Neural cell (in vitro differentiated cells): ENCODE measurements at regions not wholly inside any gene's neighbourhood (a gene's known extent, or its start where the extent isn't known, plus 50 kb on each side); places are given as distances from the start of the nearest gene placed in this dataset.

Source experiments
- H2AFZ ChIP-seq: fragments of 200-600, 300-800 bp; sonication (generic), shearing (Covaris generic); 2 replicates; pipeline ENCODE4 v1.6.0; 2014; ENCODE audit warnings: low read depth, mild to moderate bottlenecking, antibody characterized with exemption, low read length, moderate library complexity
- H3F3A ChIP-seq: fragments of 200-600 bp; shearing (Covaris generic); 2 replicates; pipeline ENCODE4 v1.6.1; 2016; ENCODE audit warnings: mild to moderate bottlenecking, moderate library complexity, mixed read lengths, antibody characterized with exemption, low read length; ENCODE audit not compliant: insufficient read depth, poor library complexity, severe bottlenecking
- H3K27ac ChIP-seq: fragments of 200-600, 300-800 bp; sonication (generic), shearing (Covaris generic); 2 replicates; pipeline ENCODE4 v1.5.1; 2014; ENCODE audit warnings: mild to moderate bottlenecking, low read length, moderate library complexity
- H3K27me3 ChIP-seq: fragments of 300-800, 200-600 bp; sonication (generic), shearing (Covaris generic); 2 replicates; pipeline ENCODE4 v1.6.0; 2014; ENCODE audit warnings: mild to moderate bottlenecking, low read depth, low read length, moderate library complexity; ENCODE audit not compliant: insufficient read depth
- H3K36me3 ChIP-seq: fragments of 300-800, 200-600 bp; sonication (generic), shearing (Covaris generic); 2 replicates; pipeline ENCODE4 v1.5.1; 2014; ENCODE audit warnings: mild to moderate bottlenecking, antibody characterized with exemption, low read length, moderate library complexity; ENCODE audit not compliant: insufficient read depth
- H3K4me2 ChIP-seq: fragments of 300-800, 200-600 bp; sonication (generic), shearing (Covaris generic); 2 replicates; pipeline ENCODE4 v1.6.0; 2014; ENCODE audit warnings: mild to moderate bottlenecking, low read length
- H3K4me3 ChIP-seq: fragments of 300-800, 200-600 bp; sonication (generic), shearing (Covaris generic); 2 replicates; pipeline ENCODE4 v1.5.1; 2014; ENCODE audit warnings: mild to moderate bottlenecking, low read length, moderate library complexity
- H3K79me2 ChIP-seq: fragments of 200-600 bp; shearing (Covaris generic); replicated peaks from 2 replicates; pipeline ENCODE4 v1.6.0; 2014; ENCODE audit warnings: mild to moderate bottlenecking, low read length, moderate library complexity; ENCODE audit not compliant: insufficient read depth
- H3K9ac ChIP-seq: fragments of 300-800, 200-600 bp; sonication (generic), shearing (Covaris generic); 2 replicates; pipeline ENCODE4 v1.6.1; 2016; ENCODE audit warnings: mild to moderate bottlenecking, low read length, mixed read lengths
- H3K9me2 ChIP-seq: fragments of 200-600 bp; shearing (Covaris generic); 2 replicates; pipeline ENCODE4 v1.6.1; 2016; ENCODE audit warnings: mild to moderate bottlenecking, low read length, mixed read lengths; ENCODE audit not compliant: insufficient read depth
- H3K9me3 ChIP-seq: fragments of 200-600, 300-800 bp; sonication (generic), shearing (Covaris generic); 2 replicates; pipeline ENCODE4 v1.6.1; 2016; ENCODE audit warnings: mild to moderate bottlenecking, mixed run types, low read length, moderate library complexity, mixed read lengths
- H4K20me1 ChIP-seq: fragments of 200-600 bp; shearing (Covaris generic); 2 replicates; pipeline ENCODE4 v1.6.1; 2016; ENCODE audit warnings: mild to moderate bottlenecking, mixed run types; ENCODE audit not compliant: insufficient read depth
- EP300 ChIP-seq: fragments of 450-650 bp; conservative IDR thresholded peaks from 2 replicates; pipeline ENCODE4 v1.6.1; 2014; ENCODE audit warnings: antibody characterized with exemption, mild to moderate bottlenecking, moderate library complexity; ENCODE audit not compliant: poor library complexity, severe bottlenecking
- EZH2 ChIP-seq: fragments of 200-600, 300-800 bp; shearing (Covaris generic), sonication (generic); IDR thresholded peaks from 2 replicates; pipeline ENCODE4 v1.6.1; 2014; ENCODE audit warnings: antibody characterized with exemption, low read length, borderline replicate concordance, mild to moderate bottlenecking; ENCODE audit not compliant: insufficient read depth, poor library complexity, severe bottlenecking
- MXI1 ChIP-seq: fragments of 450-650 bp; conservative IDR thresholded peaks from 2 replicates; pipeline ENCODE4 v1.6.1; 2014; ENCODE audit warnings: antibody characterized with exemption, mild to moderate bottlenecking; ENCODE audit not compliant: poor library complexity, severe bottlenecking
- POLR2AphosphoS5 ChIP-seq: IDR thresholded peaks from 2 replicates; pipeline ENCODE4 v1.6.1; 2012
- RAD21 ChIP-seq: fragments of 450-650 bp; conservative IDR thresholded peaks from 2 replicates; pipeline ENCODE4 v1.6.1; 2014; ENCODE audit warnings: antibody characterized with exemption, mild to moderate bottlenecking, moderate library complexity
- REST ChIP-seq: IDR thresholded peaks from 2 replicates; pipeline ENCODE4 v1.6.1; 2012; ENCODE audit warnings: borderline replicate concordance
- SMC3 ChIP-seq: fragments of 450-650 bp; conservative IDR thresholded peaks from 2 replicates; pipeline ENCODE4 v1.6.1; 2014; ENCODE audit warnings: antibody characterized with exemption, mild to moderate bottlenecking, moderate library complexity; ENCODE audit not compliant: poor library complexity
- TAF1 ChIP-seq: IDR thresholded peaks from 2 replicates; pipeline ENCODE4 v1.6.1; 2012; ENCODE audit warnings: low read depth
- TF ChIP-seq, protein P1 (sequence below): fragments of 450-650 bp; IDR thresholded peaks from 2 replicates; pipeline ENCODE4 v1.5.1; 2014; ENCODE audit warnings: antibody characterized with exemption, mild to moderate bottlenecking, moderate library complexity; ENCODE audit not compliant: poor library complexity, severe bottlenecking

DNA sequence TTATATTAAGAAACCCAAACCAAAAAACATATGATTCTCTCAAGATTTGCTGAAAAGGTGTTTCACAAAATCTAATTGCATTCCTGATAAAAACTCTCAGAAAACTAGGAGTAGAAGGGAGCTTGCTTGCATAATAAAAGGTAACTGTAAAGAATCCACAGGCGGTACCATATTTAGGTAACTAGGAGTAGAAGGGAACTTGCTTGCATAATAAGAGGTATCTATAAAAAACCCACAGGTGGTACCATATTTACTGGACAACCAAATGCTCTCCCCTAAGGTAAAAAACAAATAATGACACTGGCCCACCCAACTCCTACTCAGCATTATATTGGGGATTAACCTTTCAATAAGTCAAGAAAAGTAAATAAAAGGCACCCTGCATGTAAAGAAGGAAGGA lies 57.5 kb upstream of the FCN1 start:
- H3K9me2 ChIP-seq = no peaks in the 10 kb centered on the region
- H2AFZ ChIP-seq = no peak overlapping the region
- H3K79me2 ChIP-seq = no peaks in the 10 kb centered on the region
- H3K9ac ChIP-seq = no peak overlapping the region
- H3K27me3 ChIP-seq = no peaks in the 10 kb centered on the region
- no peaks in the 10 kb centered on the region for H3K9me3 ChIP-seq
- no peak overlapping the region for H3K4me3 ChIP-seq
- no peak for TF ChIP-seq EZH2
- no peaks in the 10 kb centered on the region for H3K36me3 ChIP-seq
- no peak overlapping the region for H3K4me2 ChIP-seq
- no peak overlapping the region for H3K27ac ChIP-seq
- H4K20me1 ChIP-seq = no peaks in the 10 kb centered on the region
- H3F3A ChIP-seq = no peaks in the 10 kb centered on the region

- no peaks in the 10 kb centered on the region for H4K20me1 ChIP-seq
- no peaks in the 10 kb centered on the region for H3K79me2 ChIP-seq
- H3K9me3 ChIP-seq = no peaks in the 10 kb centered on the region
- no peaks in the 10 kb centered on the region for H3K36me3 ChIP-seq
- H3K9me2 ChIP-seq = no peaks in the 10 kb centered on the region
- no peak overlapping the region for H3K27ac ChIP-seq
- no peak for TF ChIP-seq EZH2
- no peak for TF ChIP-seq SMC3
- TF ChIP-seq TAF1 = no peak
- no peak for TF ChIP-seq RAD21
- no peak for TF ChIP-seq EP300
- TF ChIP-seq POLR2AphosphoS5 = no peak
- TF ChIP-seq MXI1 = no peak
- no peak for TF ChIP-seq REST
- TF ChIP-seq, protein P1, sequence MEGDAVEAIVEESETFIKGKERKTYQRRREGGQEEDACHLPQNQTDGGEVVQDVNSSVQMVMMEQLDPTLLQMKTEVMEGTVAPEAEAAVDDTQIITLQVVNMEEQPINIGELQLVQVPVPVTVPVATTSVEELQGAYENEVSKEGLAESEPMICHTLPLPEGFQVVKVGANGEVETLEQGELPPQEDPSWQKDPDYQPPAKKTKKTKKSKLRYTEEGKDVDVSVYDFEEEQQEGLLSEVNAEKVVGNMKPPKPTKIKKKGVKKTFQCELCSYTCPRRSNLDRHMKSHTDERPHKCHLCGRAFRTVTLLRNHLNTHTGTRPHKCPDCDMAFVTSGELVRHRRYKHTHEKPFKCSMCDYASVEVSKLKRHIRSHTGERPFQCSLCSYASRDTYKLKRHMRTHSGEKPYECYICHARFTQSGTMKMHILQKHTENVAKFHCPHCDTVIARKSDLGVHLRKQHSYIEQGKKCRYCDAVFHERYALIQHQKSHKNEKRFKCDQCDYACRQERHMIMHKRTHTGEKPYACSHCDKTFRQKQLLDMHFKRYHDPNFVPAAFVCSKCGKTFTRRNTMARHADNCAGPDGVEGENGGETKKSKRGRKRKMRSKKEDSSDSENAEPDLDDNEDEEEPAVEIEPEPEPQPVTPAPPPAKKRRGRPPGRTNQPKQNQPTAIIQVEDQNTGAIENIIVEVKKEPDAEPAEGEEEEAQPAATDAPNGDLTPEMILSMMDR = no peak
- no peak overlapping the region for H3K4me2 ChIP-seq
- H3K4me3 ChIP-seq = no peak overlapping the region
- H2AFZ ChIP-seq = no peak overlapping the region
- no peaks in the 10 kb centered on the region for H3F3A ChIP-seq
- no peaks in the 10 kb centered on the region for H3K27me3 ChIP-seq
- H3K9ac ChIP-seq = no peak overlapping the region
These were observed 58.7 kb upstream of the FCN1 start for GRCh38 chr9:134976403-134976802.

GRCh38 chr9:134978272-134978671 lies 60.6 kb upstream of the FCN1 start:
- Histone ChIP-seq H3K4me2 (no peak overlapping the region), H3F3A (no peaks in the 10 kb centered on the region), H3K27ac (no peak overlapping the region), H2AFZ (no peak overlapping the region), H3K36me3 (no peaks in the 10 kb centered on the region), H3K27me3 (no peaks in the 10 kb centered on the region), H3K9me2 (no peaks in the 10 kb centered on the region), H3K79me2 (no peaks in the 10 kb centered on the region), H3K9ac (no peak overlapping the region), H3K4me3 (no peak overlapping the region), H4K20me1 (no peaks in the 10 kb centered on the region), H3K9me3 (no peaks in the 10 kb centered on the region)
- TF ChIP-seq, protein P1 = no peak
- peak; percentile 36 for TF ChIP-seq POLR2AphosphoS5
